ENCODE measurements at regions not wholly inside any gene's neighbourhood (a gene's known extent, or its start where the extent isn't known, plus 50 kb on each side); places are given as distances from the start of the nearest gene placed in this dataset.

DNA sequence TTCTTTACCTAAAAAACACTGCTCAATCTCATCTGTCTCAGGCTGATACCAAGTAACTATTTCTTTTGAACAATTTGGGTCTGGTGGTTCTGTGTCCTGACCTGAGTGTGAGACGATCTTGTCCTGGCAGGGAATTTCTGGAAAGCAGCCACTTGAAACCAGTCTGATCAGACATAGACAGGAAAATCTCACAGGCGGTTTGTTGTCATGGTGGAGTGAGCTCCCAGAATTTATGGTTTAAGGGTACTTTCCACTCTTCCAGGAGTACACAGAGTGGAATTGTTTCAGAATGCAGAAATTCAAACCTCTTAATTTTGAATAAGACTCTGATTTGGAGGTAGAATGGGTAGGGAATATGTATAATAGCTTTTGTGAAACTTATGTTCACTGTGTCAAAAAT is 268.2 kb downstream of the ISL1 start:
- no peaks in the 10 kb centered on the region for H3K27me3 ChIP-seq (ENCODE audit: control insufficient read depth, insufficient read depth, low read length)
- H3K36me3 ChIP-seq (ENCODE audit: control insufficient read depth, insufficient read depth, low read length) = no peaks in the 10 kb centered on the region
- H3K27ac ChIP-seq (ENCODE audit: low read length) = no peak overlapping the region
- no peak for DNase-seq
- WGBS (ENCODE audit: insufficient coverage) = no CpG with 5 or more reads among the region's 2 CpGs
- H3K9me3 ChIP-seq (replicated peaks; ENCODE audit: control insufficient read depth, low read depth, low read length) = no peaks in the 10 kb centered on the region
- no peak overlapping the region for H3K4me3 ChIP-seq (ENCODE audit: low read length)
- no peaks in the 10 kb centered on the region for H3K4me1 ChIP-seq (ENCODE audit: control insufficient read depth, insufficient read depth, low read length)

- no peaks in the 10 kb centered on the region for H3K9me3 ChIP-seq (replicated peaks; ENCODE audit: control insufficient read depth, low read depth, low read length)
- no peaks in the 10 kb centered on the region for H3K4me1 ChIP-seq (ENCODE audit: control insufficient read depth, insufficient read depth, low read length)
- no peaks in the 10 kb centered on the region for H3K36me3 ChIP-seq (ENCODE audit: control insufficient read depth, insufficient read depth, low read length)
- H3K27me3 ChIP-seq (ENCODE audit: control insufficient read depth, insufficient read depth, low read length) = no peaks in the 10 kb centered on the region
- whole genome bisulfite sequencing (ENCODE audit: insufficient coverage) = no CpG with 5 or more reads among the region's 2 CpGs
- H3K27ac ChIP-seq (ENCODE audit: low read length) = no peak overlapping the region
- no peak overlapping the region for H3K4me3 ChIP-seq (ENCODE audit: low read length)
- DNase-seq = no peak
These were observed 268.6 kb downstream of the ISL1 start for GRCh38 chr5:51651889-51652288.

DNA sequence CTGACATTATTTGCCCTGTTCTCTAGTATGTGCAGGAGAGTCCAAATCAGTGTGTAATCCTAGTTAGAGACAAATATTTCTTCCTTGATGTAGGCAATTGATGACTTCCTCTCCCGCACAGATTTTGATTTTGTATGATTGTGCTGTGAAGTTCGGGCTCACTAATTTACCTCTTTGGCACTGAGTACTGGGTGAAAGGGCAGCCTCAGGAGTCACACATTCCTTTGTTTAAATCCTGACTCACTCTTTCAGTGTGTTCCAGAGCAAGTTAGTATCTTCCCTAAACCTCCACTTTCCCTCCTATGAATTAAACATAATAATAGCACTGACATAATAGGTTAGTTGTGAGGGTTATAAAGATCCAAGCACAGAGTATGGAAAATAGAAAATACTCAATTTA is 269.7 kb downstream of the ISL1 start:
- no peaks in the 10 kb centered on the region for H3K27me3 ChIP-seq (ENCODE audit: control insufficient read depth, insufficient read depth, low read length)
- no peak for DNase-seq
- no peaks in the 10 kb centered on the region for H3K4me1 ChIP-seq (ENCODE audit: control insufficient read depth, insufficient read depth, low read length)
- no peak overlapping the region for H3K27ac ChIP-seq (ENCODE audit: low read length)
- H3K9me3 ChIP-seq (replicated peaks; ENCODE audit: control insufficient read depth, low read depth, low read length) = no peaks in the 10 kb centered on the region
- no peak overlapping the region for H3K4me3 ChIP-seq (ENCODE audit: low read length)
- H3K36me3 ChIP-seq (ENCODE audit: control insufficient read depth, insufficient read depth, low read length) = no peaks in the 10 kb centered on the region
- WGBS (ENCODE audit: insufficient coverage) = no CpG with 5 or more reads among the region's 2 CpGs

- 59% methylated on average over 3 of the region's 7 CpGs for WGBS (ENCODE audit: insufficient coverage)
- H3K4me3 ChIP-seq (ENCODE audit: low read length) = no peak overlapping the region
- no peak for DNase-seq
- no peaks in the 10 kb centered on the region for H3K36me3 ChIP-seq (ENCODE audit: control insufficient read depth, insufficient read depth, low read length)
- H3K9me3 ChIP-seq (replicated peaks; ENCODE audit: control insufficient read depth, low read depth, low read length) = no peaks in the 10 kb centered on the region
- H3K27me3 ChIP-seq (ENCODE audit: control insufficient read depth, insufficient read depth, low read length) = no peaks in the 10 kb centered on the region
- H3K27ac ChIP-seq (ENCODE audit: low read length) = no peak overlapping the region
- no peaks in the 10 kb centered on the region for H3K4me1 ChIP-seq (ENCODE audit: control insufficient read depth, insufficient read depth, low read length)
These were observed 274.3 kb downstream of the ISL1 start for GRCh38 chr5:51657340-51658240.

DNA sequence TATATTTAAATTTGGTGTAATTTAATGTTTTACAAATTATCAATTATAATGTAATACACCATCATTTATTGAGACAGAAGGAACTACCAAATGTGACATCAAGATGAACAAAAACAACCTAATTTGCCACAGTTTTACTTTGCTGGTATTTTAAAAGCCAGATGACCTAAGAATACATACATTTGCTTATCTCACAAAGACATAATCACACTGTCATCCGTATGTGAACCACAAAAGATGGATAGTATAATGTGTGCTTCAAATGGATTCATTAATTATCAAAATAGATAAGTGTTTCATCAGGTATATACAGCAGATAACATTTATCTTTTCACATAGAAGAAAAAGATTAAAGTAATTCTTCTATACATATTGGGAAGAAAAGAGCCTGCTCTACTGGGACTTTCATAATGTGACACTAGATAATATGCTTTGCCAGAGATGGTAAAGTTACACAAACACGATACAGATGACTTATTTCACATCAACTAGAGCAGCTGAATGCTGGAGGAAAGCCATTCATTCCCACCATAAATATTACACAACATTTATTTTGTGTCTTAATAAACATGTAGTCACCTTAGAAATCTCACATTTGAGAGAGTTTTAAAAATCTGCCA is 278.5 kb downstream of the ISL1 start:
- no peaks in the 10 kb centered on the region for H3K36me3 ChIP-seq (ENCODE audit: control insufficient read depth, insufficient read depth, low read length)
- DNase-seq = no peak
- H3K4me1 ChIP-seq (ENCODE audit: control insufficient read depth, insufficient read depth, low read length) = no peaks in the 10 kb centered on the region
- WGBS (ENCODE audit: insufficient coverage) = no CpG with 5 or more reads among the region's 2 CpGs
- no peaks in the 10 kb centered on the region for H3K27me3 ChIP-seq (ENCODE audit: control insufficient read depth, insufficient read depth, low read length)
- no peak overlapping the region for H3K27ac ChIP-seq (ENCODE audit: low read length)
- H3K9me3 ChIP-seq (replicated peaks; ENCODE audit: control insufficient read depth, low read depth, low read length) = no peaks in the 10 kb centered on the region
- H3K4me3 ChIP-seq (ENCODE audit: low read length) = no peak overlapping the region

DNA sequence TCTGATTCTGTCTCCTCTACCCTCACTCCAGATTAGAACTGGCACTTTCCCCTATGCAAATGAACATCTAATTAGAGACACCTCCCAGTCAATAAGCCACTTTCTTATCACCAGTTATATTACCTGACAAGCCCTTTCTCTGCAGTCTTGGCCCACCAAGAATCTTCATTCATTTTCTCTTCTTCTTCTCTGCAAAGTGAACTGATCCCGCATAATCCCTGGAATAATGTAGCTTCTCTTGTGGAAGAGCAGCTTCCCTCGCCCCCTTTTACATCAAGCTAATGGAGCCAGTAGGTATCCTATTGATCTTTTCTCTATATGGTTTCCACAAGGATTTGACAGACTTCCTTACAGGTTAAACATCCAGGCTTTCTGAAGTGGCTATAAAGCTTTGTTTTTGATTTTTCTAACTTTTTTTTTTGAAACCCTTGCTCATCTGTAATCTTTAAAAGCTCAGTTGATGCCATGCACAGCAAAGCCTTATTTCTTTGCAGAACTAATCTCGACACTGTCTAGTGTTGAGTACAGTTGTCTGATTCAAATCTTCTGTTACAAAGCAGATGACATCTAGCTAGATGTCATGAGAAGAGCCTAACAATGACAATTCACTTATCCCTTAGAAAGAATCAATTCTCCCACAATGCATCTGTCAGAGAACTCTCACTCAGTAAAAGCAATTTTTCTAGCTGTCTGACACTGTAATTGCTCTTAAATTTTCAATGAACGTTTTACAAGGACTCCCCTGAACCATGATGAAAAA is 281.4 kb downstream of the ISL1 start:
- WGBS (ENCODE audit: insufficient coverage) = 60% methylated on average over 1 of the region's 4 CpGs
- Histone ChIP-seq H3K27ac (ENCODE audit: low read length) (no peak overlapping the region), H3K9me3 (replicated peaks; ENCODE audit: control insufficient read depth, low read depth, low read length) (peaks cover 3% of the 10 kb centered on the region), H3K4me1 (ENCODE audit: control insufficient read depth, insufficient read depth, low read length) (no peaks in the 10 kb centered on the region), H3K36me3 (ENCODE audit: control insufficient read depth, insufficient read depth, low read length) (no peaks in the 10 kb centered on the region), H3K27me3 (ENCODE audit: control insufficient read depth, insufficient read depth, low read length) (no peaks in the 10 kb centered on the region), H3K4me3 (ENCODE audit: low read length) (no peak overlapping the region)
- DNase-seq = no peak

DNA sequence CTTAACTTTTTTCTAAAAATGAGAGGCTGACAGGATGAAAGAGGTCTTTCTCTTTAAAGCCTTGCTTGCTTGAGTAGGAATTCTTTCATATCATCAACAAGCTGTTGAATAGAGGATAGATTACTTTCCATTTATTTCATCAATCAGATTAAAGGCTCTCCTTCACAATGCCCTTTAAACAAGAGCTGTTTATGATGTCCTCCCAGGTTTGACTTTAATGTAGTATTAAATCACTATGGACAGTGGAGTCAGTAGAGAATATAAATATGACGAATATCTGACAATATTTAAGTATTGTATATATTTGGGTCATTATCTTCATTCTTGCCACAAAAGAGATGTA is 282.0 kb downstream of the ISL1 start:
- WGBS (ENCODE audit: insufficient coverage) = no CpG with 5 or more reads among the region's 1 CpG
- Histone ChIP-seq H3K27me3 (ENCODE audit: control insufficient read depth, insufficient read depth, low read length) (no peaks in the 10 kb centered on the region), H3K4me3 (ENCODE audit: low read length) (no peak overlapping the region), H3K27ac (ENCODE audit: low read length) (no peak overlapping the region), H3K9me3 (replicated peaks; ENCODE audit: control insufficient read depth, low read depth, low read length) (peaks cover 3% of the 10 kb centered on the region), H3K36me3 (ENCODE audit: control insufficient read depth, insufficient read depth, low read length) (no peaks in the 10 kb centered on the region), H3K4me1 (ENCODE audit: control insufficient read depth, insufficient read depth, low read length) (no peaks in the 10 kb centered on the region)
- DNase-seq = no peak

DNA sequence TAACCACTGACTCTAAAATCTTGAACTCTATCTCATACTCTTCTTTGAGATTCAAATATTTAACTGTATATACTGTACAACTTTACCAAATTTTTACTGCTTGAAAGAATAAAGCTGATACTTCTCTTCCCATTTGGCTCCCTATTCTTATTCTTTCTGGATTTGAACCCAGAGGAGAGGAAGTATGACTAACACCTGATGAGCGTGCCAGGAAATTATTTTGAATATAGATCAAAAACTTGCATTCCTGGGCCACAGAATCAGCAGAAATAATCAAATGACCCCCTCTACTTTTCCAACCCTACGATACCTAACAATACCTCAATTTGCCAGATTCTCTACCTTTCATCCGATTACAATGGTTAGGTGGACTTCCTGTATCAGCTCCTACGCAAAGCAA is 285.8 kb downstream of the ISL1 start:
- Histone ChIP-seq H3K4me3 (ENCODE audit: low read length) (no peak overlapping the region), H3K36me3 (ENCODE audit: control insufficient read depth, insufficient read depth, low read length) (no peaks in the 10 kb centered on the region), H3K4me1 (ENCODE audit: control insufficient read depth, insufficient read depth, low read length) (no peaks in the 10 kb centered on the region), H3K27me3 (ENCODE audit: control insufficient read depth, insufficient read depth, low read length) (no peaks in the 10 kb centered on the region), H3K9me3 (replicated peaks; ENCODE audit: control insufficient read depth, low read depth, low read length) (peaks cover 3% of the 10 kb centered on the region), H3K27ac (ENCODE audit: low read length) (no peak overlapping the region)
- no peak for DNase-seq
- 94% methylated on average over 3 of the region's 4 CpGs for WGBS (ENCODE audit: insufficient coverage)

GRCh38 chr5:51678330-51678729 is 295.1 kb downstream of the ISL1 start:
- Histone ChIP-seq H3K4me3 (ENCODE audit: low read length) (no peak overlapping the region), H3K36me3 (ENCODE audit: control insufficient read depth, insufficient read depth, low read length) (no peaks in the 10 kb centered on the region), H3K27me3 (ENCODE audit: control insufficient read depth, insufficient read depth, low read length) (no peaks in the 10 kb centered on the region), H3K27ac (ENCODE audit: low read length) (no peak overlapping the region), H3K4me1 (ENCODE audit: control insufficient read depth, insufficient read depth, low read length) (no peaks in the 10 kb centered on the region), H3K9me3 (replicated peaks; ENCODE audit: control insufficient read depth, low read depth, low read length) (no peaks in the 10 kb centered on the region)
- no CpG with 5 or more reads among the region's 3 CpGs for WGBS (ENCODE audit: insufficient coverage)
- no peak for DNase-seq

GRCh38 chr5:51679286-51679685 is 296.0 kb downstream of the ISL1 start:
- DNase-seq = no peak
- no peak overlapping the region for H3K4me3 ChIP-seq (ENCODE audit: low read length)
- no peaks in the 10 kb centered on the region for H3K9me3 ChIP-seq (replicated peaks; ENCODE audit: control insufficient read depth, low read depth, low read length)
- H3K4me1 ChIP-seq (ENCODE audit: control insufficient read depth, insufficient read depth, low read length) = no peaks in the 10 kb centered on the region
- H3K27me3 ChIP-seq (ENCODE audit: control insufficient read depth, insufficient read depth, low read length) = no peaks in the 10 kb centered on the region
- H3K27ac ChIP-seq (ENCODE audit: low read length) = no peak overlapping the region
- no peaks in the 10 kb centered on the region for H3K36me3 ChIP-seq (ENCODE audit: control insufficient read depth, insufficient read depth, low read length)
